Upper lobe of left lung (tissue), 6 donors: ENCODE measurements at regions not wholly inside any gene's neighbourhood (a gene's known extent, or its start where the extent isn't known, plus 50 kb on each side); places are given as distances from the start of the nearest gene placed in this dataset.

Source experiments
- ATAC-seq, 2 donors: fragments of 200-7000 bp; cut with Tn5 transposase; one replicate each; pipeline ENCODE4 v1.9.1; 2022; ENCODE audit warnings: mild to moderate bottlenecking in 2 of 2, moderate library complexity in 2 of 2; ENCODE audit not compliant: low FRiP score in 2 of 2
- DNase-seq, 2 donors: peaks; one replicate each; pipeline ENCODE4 v3.0.0-alpha.2; 2019 to 2020
- H3K27ac ChIP-seq, 4 donors: fragments of 200-600 bp; sonication (generic); one replicate each; pipeline ENCODE4 v1.5.1; 2016 to 2019
- H3K27me3 ChIP-seq, 4 donors: fragments of 200-600 bp; sonication (generic); one replicate each; pipeline ENCODE4 v1.5.1; 2017 to 2019
- H3K36me3 ChIP-seq, 4 donors: fragments of 200-600 bp; sonication (generic); one replicate each; pipeline ENCODE4 v1.5.1; 2016 to 2019
- H3K4me1 ChIP-seq, 4 donors: fragments of 200-600 bp; sonication (generic); one replicate each; pipeline ENCODE4 v1.5.1; 2018 to 2019
- H3K4me3 ChIP-seq, 4 donors: fragments of 200-600 bp; sonication (generic); one replicate each; pipeline ENCODE4 v1.5.1; 2017 to 2019; ENCODE audit warnings: mild to moderate bottlenecking in 2 of 4, moderate library complexity in 1 of 4
- H3K9me3 ChIP-seq, 4 donors: fragments of 200-600 bp; sonication (generic); one replicate each; pipeline ENCODE4 v1.5.1; 2018 to 2019
- EP300 ChIP-seq, 4 donors: sonication (generic); formaldehyde crosslinking; IDR thresholded peaks; one replicate each; pipeline ENCODE4 v1.5.1; 2017; ENCODE audit warnings: antibody characterized with exemption in 4 of 4, control low read depth in 2 of 4
- POLR2A ChIP-seq, 4 donors: fragments of 450-650 bp; IDR thresholded peaks; one replicate each; pipeline ENCODE4 v1.5.1; 2016 to 2017; ENCODE audit warnings: antibody characterized with exemption in 4 of 4, mild to moderate bottlenecking in 2 of 4
- POLR2AphosphoS5 ChIP-seq, 2 donors: sonication (generic); formaldehyde crosslinking; IDR thresholded peaks; one replicate each; pipeline ENCODE4 v1.5.1; 2017; ENCODE audit warnings: antibody characterized with exemption in 2 of 2
- WGBS, 2 donors: methylation state at CpG; one replicate each; pipeline ENCODE4 v1.1.5; 2017 to 2018; 5-methylcytosine and 5-hydroxymethylcytosine counted together
- TF ChIP-seq, protein P1 (sequence below), 6 experiments: fragments of 450-650 bp in 4 of 6; fragments of 200-600 bp in 2 of 6; sonication (generic) in 2 of 6; IDR thresholded peaks; one replicate each; pipeline ENCODE4 v1.5.1; 2016 to 2019; ENCODE audit warnings: antibody characterized with exemption in 6 of 6
- donor health status: DM: no; HTN: no; CAD: no; lungs with moderate emphysema.
- donor health status: DM: no; HTN: yes; CAD: no; lungs with severe emphysema.

- Histone ChIP-seq H3K4me3 (no peak overlapping the region), H3K27ac (no peak overlapping the region), H3K27me3 (no peaks in the 10 kb centered on the region), H3K4me1 (no peaks in the 10 kb centered on the region), H3K36me3 (no peaks in the 10 kb centered on the region), H3K9me3 (peaks cover 0 to 9% (median 0%) of the 10 kb centered on the region in 4 donors)
- DNase-seq = no peak
- TF ChIP-seq, protein P1, sequence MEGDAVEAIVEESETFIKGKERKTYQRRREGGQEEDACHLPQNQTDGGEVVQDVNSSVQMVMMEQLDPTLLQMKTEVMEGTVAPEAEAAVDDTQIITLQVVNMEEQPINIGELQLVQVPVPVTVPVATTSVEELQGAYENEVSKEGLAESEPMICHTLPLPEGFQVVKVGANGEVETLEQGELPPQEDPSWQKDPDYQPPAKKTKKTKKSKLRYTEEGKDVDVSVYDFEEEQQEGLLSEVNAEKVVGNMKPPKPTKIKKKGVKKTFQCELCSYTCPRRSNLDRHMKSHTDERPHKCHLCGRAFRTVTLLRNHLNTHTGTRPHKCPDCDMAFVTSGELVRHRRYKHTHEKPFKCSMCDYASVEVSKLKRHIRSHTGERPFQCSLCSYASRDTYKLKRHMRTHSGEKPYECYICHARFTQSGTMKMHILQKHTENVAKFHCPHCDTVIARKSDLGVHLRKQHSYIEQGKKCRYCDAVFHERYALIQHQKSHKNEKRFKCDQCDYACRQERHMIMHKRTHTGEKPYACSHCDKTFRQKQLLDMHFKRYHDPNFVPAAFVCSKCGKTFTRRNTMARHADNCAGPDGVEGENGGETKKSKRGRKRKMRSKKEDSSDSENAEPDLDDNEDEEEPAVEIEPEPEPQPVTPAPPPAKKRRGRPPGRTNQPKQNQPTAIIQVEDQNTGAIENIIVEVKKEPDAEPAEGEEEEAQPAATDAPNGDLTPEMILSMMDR (IDR thresholded peaks at IDR 0.05) = no peak
- no peak for TF ChIP-seq POLR2AphosphoS5 (IDR thresholded peaks at IDR 0.05)
- 8 to 60% methylated on average over 2 of the region's 2 CpGs for WGBS, 2 donors
- no peak for ATAC-seq
Observed at GRCh38 chr5:175264406-175264805, 179.6 kb downstream of the DRD1 start.

DNA sequence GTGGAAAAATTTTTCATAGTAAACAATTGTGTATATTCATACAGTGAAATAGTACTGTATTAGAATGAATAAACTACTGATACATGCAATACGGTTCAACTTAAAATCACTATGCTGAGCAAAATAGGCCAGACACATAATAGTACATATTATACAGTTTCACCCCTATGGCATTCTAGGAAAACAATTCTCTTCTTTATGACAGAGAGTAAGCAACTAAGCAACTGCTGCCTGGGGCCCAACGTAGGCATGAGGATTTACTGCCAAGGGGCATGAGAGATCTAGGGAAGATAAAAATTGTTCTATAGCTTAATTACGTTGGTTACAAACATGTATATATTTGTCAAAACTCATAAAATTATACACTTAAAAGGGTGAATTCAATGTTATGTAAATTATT is 180.2 kb downstream of the DRD1 start:
- H3K27ac ChIP-seq = no peak overlapping the region
- H3K9me3 ChIP-seq = peaks cover 0 to 9% (median 0%) of the 10 kb centered on the region in 4 donors
- DNase-seq = no peak
- 93 to 95% methylated on average over 3 of the region's 3 CpGs for WGBS, 2 donors
- TF ChIP-seq POLR2A (IDR thresholded peaks at IDR 0.05) (no peak), EP300 (IDR thresholded peaks at IDR 0.05) (no peak), POLR2AphosphoS5 (IDR thresholded peaks at IDR 0.05) (no peak)
- TF ChIP-seq, protein P1 (IDR thresholded peaks at IDR 0.05) = no peak
- H3K4me3 ChIP-seq = no peak overlapping the region
- H3K4me1 ChIP-seq = no peaks in the 10 kb centered on the region
- H3K27me3 ChIP-seq = no peaks in the 10 kb centered on the region
- no peak for ATAC-seq
- H3K36me3 ChIP-seq = no peaks in the 10 kb centered on the region

DNA sequence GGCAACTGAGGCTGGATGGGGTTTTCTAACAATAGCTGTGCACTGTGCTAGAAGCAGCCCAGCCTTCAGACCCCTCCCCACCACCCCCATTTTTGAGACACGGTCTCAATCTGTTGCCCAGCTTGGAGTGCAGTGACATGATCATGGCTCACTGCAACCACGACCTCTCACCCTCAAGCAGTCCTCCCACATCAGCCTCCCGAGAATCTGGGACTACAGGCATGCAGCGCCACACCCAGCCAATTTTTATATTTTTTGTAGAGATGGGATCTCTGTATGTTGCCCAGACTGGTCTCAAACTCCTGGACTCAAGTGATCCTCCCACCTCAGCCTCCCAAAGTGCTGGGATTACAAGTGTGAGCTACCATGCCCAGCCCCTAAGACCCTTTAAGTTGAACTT is 182.5 kb downstream of the DRD1 start:
- WGBS, 2 donors = 76 to 81% methylated on average over 4 of the region's 4 CpGs
- DNase-seq (no peak), ATAC-seq (no peak)
- TF ChIP-seq, protein P1 (IDR thresholded peaks at IDR 0.05) = no peak
- TF ChIP-seq POLR2A (IDR thresholded peaks at IDR 0.05) (no peak), EP300 (IDR thresholded peaks at IDR 0.05) (no peak), POLR2AphosphoS5 (IDR thresholded peaks at IDR 0.05) (no peak)
- no peaks in the 10 kb centered on the region for H3K27me3 ChIP-seq
- H3K27ac ChIP-seq = no peak overlapping the region
- H3K36me3 ChIP-seq = no peaks in the 10 kb centered on the region
- no peaks in the 10 kb centered on the region for H3K4me1 ChIP-seq
- H3K4me3 ChIP-seq = no peak overlapping the region
- H3K9me3 ChIP-seq = peaks cover 0 to 9% (median 0%) of the 10 kb centered on the region in 4 donors

DNA sequence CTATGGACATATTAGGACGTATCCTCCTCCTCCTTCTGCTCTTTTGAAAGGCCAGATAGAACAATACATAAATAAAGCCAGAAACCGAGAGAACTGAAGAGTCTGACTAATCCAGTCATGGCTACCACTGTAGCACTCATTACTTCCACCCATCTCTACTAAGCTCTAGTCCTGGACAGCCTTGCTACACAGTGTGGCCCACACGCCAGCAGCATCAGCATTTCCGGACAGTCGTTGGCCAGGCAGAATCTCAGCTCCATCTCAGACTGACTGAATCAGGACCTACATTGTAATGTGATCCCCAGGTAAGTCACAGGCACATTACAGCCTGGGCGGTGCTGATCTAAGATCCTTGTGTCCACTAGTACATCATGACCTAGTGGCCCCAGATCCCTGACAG is 182.9 kb downstream of the DRD1 start:
- H3K4me3 ChIP-seq = no peak overlapping the region
- ATAC-seq (no peak), DNase-seq (no peak)
- H3K27me3 ChIP-seq = no peaks in the 10 kb centered on the region
- H3K27ac ChIP-seq = no peak overlapping the region
- peaks cover 0 to 9% (median 0%) of the 10 kb centered on the region in 4 donors for H3K9me3 ChIP-seq
- TF ChIP-seq, protein P1 (IDR thresholded peaks at IDR 0.05) = no peak
- TF ChIP-seq POLR2AphosphoS5 (IDR thresholded peaks at IDR 0.05) (no peak), EP300 (IDR thresholded peaks at IDR 0.05) (no peak), POLR2A (IDR thresholded peaks at IDR 0.05) (no peak)
- WGBS, 2 donors = 56 to 76% methylated on average over 6 of the region's 6 CpGs
- no peaks in the 10 kb centered on the region for H3K36me3 ChIP-seq
- H3K4me1 ChIP-seq = no peaks in the 10 kb centered on the region

GRCh38 chr5:175257847-175258194 is 186.2 kb downstream of the DRD1 start:
- ATAC-seq = no peak
- no peak for DNase-seq
- Histone ChIP-seq H3K27ac (no peak overlapping the region), H3K4me3 (no peak overlapping the region), H3K9me3 (peaks cover 0 to 5% (median 0%) of the 10 kb centered on the region in 4 donors), H3K36me3 (no peaks in the 10 kb centered on the region), H3K27me3 (no peaks in the 10 kb centered on the region), H3K4me1 (peaks cover 0 to 6% (median 0%) of the 10 kb centered on the region in 4 donors)
- no peak for TF ChIP-seq EP300 (IDR thresholded peaks at IDR 0.05)
- TF ChIP-seq, protein P1 (IDR thresholded peaks at IDR 0.05) = no peak
- TF ChIP-seq POLR2AphosphoS5 (IDR thresholded peaks at IDR 0.05) = no peak
- TF ChIP-seq POLR2A (IDR thresholded peaks at IDR 0.05) = no peak
- WGBS, 2 donors = 67 to 88% methylated on average over 1 of the region's 1 CpG
